ENCODE measurements at regions not wholly inside any gene's neighbourhood (a gene's known extent, or its start where the extent isn't known, plus 50 kb on each side); places are given as distances from the start of the nearest gene placed in this dataset.
"Not testable (repeated sequence)": the region's sequence is repeated elsewhere in the genome, so short reads cannot be mapped to it uniquely, and the experiment has no call there.

GRCh38 chr1:199877526-199878384, 149.8 kb upstream of the NR5A2 start:
- no peak for DNase-seq

GRCh38 chr1:199878823-199879222, 148.7 kb upstream of the NR5A2 start:
- DNase-seq: no peak

GRCh38 chr1:199898654-199899053, 128.9 kb upstream of the NR5A2 start:
- no peak for DNase-seq

GRCh38 chr1:199901341-199901740, 126.2 kb upstream of the NR5A2 start:
- no peak for DNase-seq

GRCh38 chr1:199907361-199907760, 120.1 kb upstream of the NR5A2 start:
- no peak for DNase-seq

- no peak for DNase-seq
Observed at GRCh38 chr1:199909137-199909536, 118.4 kb upstream of the NR5A2 start.

GRCh38 chr1:199913318-199913717, 114.2 kb upstream of the NR5A2 start:
- DNase-seq: no peak

- DNase-seq: no peak
Observed at GRCh38 chr1:199914546-199914945, 113.0 kb upstream of the NR5A2 start.

- no peak for DNase-seq
Observed at GRCh38 chr1:199918196-199918769, 109.2 kb upstream of the NR5A2 start.

GRCh38 chr1:199920635-199921034, 106.9 kb upstream of the NR5A2 start:
- DNase-seq: no peak

- no peak for DNase-seq
Observed at GRCh38 chr1:199929556-199929955, 98.0 kb upstream of the NR5A2 start.

GRCh38 chr1:199930067-199930466, 97.4 kb upstream of the NR5A2 start:
- DNase-seq: not testable (repeated sequence)

- DNase-seq: peak; percentile 5 to 12
Observed at GRCh38 chr1:199931666-199932377, 95.7 kb upstream of the NR5A2 start.

GRCh38 chr1:199932462-199932861, 95.0 kb upstream of the NR5A2 start:
- no peak for DNase-seq

GRCh38 chr1:199936441-199936840, 91.1 kb upstream of the NR5A2 start:
- no peak for DNase-seq

- DNase-seq: no peak
Observed at GRCh38 chr1:199937161-199937560, 90.3 kb upstream of the NR5A2 start.

GRCh38 chr1:199937661-199938060, 89.8 kb upstream of the NR5A2 start:
- no peak for DNase-seq

GRCh38 chr1:199944986-199945385, 82.5 kb upstream of the NR5A2 start:
- no peak for DNase-seq

- DNase-seq: no peak
Observed at GRCh38 chr1:199945591-199945990, 81.9 kb upstream of the NR5A2 start.

GRCh38 chr1:199946305-199947155, 81.0 kb upstream of the NR5A2 start:
- no peak for DNase-seq

GRCh38 chr1:199948587-199949280, 78.8 kb upstream of the NR5A2 start:
- DNase-seq: no peak

- DNase-seq: not testable (repeated sequence)
Observed at GRCh38 chr1:199951005-199951404, 76.5 kb upstream of the NR5A2 start.
